ENCODE measurements at regions not wholly inside any gene's neighbourhood (a gene's known extent, or its start where the extent isn't known, plus 50 kb on each side); places are given as distances from the start of the nearest gene placed in this dataset.

DNA sequence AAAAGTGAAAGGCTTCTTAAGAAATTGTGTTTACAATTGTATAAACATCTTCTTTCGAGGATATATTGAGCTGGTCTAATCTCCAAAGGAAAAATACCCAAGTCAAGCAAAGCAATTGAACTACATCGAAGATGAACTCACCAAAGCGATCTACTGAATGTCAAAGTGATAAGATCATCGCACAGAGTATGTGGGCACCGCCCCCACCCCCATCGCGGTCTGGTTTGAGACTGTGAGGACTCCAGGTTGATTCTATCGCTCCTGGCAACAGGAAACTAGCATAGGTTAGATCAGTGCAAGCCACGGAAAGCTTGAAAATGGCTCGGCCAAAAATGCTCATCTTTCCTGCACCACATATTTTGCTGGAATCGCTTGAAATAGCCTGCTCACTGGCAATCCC is 133.2 kb upstream of the RPS6KA2 start:
- no peaks in the 10 kb centered on the region for H3K27me3 ChIP-seq (ENCODE audit: control insufficient read depth, extremely low read depth, insufficient read depth, low read length)
- TF ChIP-seq, protein P1, sequence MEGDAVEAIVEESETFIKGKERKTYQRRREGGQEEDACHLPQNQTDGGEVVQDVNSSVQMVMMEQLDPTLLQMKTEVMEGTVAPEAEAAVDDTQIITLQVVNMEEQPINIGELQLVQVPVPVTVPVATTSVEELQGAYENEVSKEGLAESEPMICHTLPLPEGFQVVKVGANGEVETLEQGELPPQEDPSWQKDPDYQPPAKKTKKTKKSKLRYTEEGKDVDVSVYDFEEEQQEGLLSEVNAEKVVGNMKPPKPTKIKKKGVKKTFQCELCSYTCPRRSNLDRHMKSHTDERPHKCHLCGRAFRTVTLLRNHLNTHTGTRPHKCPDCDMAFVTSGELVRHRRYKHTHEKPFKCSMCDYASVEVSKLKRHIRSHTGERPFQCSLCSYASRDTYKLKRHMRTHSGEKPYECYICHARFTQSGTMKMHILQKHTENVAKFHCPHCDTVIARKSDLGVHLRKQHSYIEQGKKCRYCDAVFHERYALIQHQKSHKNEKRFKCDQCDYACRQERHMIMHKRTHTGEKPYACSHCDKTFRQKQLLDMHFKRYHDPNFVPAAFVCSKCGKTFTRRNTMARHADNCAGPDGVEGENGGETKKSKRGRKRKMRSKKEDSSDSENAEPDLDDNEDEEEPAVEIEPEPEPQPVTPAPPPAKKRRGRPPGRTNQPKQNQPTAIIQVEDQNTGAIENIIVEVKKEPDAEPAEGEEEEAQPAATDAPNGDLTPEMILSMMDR (optimal IDR thresholded peaks at IDR 0.05 in 1 of 3, IDR thresholded peaks at IDR 0.05 in 1 of 3, conservative IDR thresholded peaks at IDR 0.05 in 1 of 3; ENCODE audit: extremely low read depth in 1 of 3, insufficient read depth in 2 of 3, low read length in 3 of 3) = no peak
- TF ChIP-seq EZH2 (IDR thresholded peaks at IDR 0.05; ENCODE audit: low read length) = no peak
- no peak overlapping the region for H3K9ac ChIP-seq (ENCODE audit: control insufficient read depth, extremely low read depth, insufficient read depth, low read length)
- no peaks in the 10 kb centered on the region for H3K79me2 ChIP-seq (ENCODE audit: control insufficient read depth, insufficient read depth, low read length)
- H3K4me3 ChIP-seq (ENCODE audit: control insufficient read depth in 2 of 3, extremely low read depth in 1 of 3, insufficient read depth in 2 of 3, low read depth in 1 of 3, low read length in 3 of 3) = no peak overlapping the region
- peaks cover 12% of the 10 kb centered on the region for H3K4me1 ChIP-seq (ENCODE audit: control insufficient read depth, extremely low read depth, insufficient read depth, low read length)
- DNase-seq (ENCODE audit: low read depth, low spot score) = no peak
- H3K9me3 ChIP-seq (ENCODE audit: control insufficient read depth, low read depth, low read length) = no peaks in the 10 kb centered on the region
- FAIRE-seq = no peak
- H3K9me1 ChIP-seq (ENCODE audit: control insufficient read depth, extremely low read depth, insufficient read depth, low read length) = no peaks in the 10 kb centered on the region
- dilution Hi-C loops (cut with MboI; ENCODE audit: extremely low pct_ligation_motif_present, low sequenced_read_pairs) = no loop called here
- no peaks in the 10 kb centered on the region for H4K20me1 ChIP-seq (ENCODE audit: control insufficient read depth, extremely low read depth, insufficient read depth, low read length)
- no peak overlapping the region for H3K4me2 ChIP-seq (ENCODE audit: control insufficient read depth, extremely low read depth, insufficient read depth, low read depth, low read length)
- no peak overlapping the region for H3K27ac ChIP-seq (ENCODE audit: control insufficient read depth, insufficient read depth, low read length)
- H3K36me3 ChIP-seq (ENCODE audit: control insufficient read depth in 2 of 2, extremely low read depth in 1 of 2, insufficient read depth in 2 of 2, low read length in 2 of 2) = no peaks in the 10 kb centered on the region
- H2AFZ ChIP-seq (ENCODE audit: control insufficient read depth, low read length) = no peak overlapping the region

DNA sequence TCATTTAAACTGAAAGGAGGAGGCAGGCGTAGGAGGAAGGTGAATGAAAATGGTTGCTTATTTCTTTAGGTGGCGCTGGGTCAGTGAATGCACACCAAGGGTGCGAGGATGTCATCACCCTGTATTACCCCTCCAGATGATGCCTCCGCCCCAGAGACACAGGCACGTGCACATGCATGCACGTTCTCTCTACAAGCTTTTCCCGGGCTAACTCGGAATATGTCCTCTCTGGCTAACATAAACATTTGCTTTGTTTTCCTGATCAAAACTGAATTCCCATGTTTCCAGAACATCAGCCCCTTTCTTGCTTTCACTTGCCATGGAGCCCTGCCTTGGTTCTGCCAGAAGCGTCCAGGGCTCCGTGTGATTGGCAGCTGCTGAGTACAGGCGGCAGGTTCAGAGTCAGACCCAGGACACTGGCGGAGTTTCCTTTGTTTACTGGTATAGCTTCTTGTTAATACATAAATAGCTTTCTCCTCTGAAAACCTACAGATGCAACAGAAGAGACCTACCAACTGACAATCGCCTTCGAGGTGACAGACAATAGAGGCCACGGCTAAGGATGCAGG is 131.2 kb upstream of the RPS6KA2 start:
- TF ChIP-seq, protein P1 (optimal IDR thresholded peaks at IDR 0.05 in 1 of 3, IDR thresholded peaks at IDR 0.05 in 1 of 3, conservative IDR thresholded peaks at IDR 0.05 in 1 of 3; ENCODE audit: extremely low read depth in 1 of 3, insufficient read depth in 2 of 3, low read length in 3 of 3) = no peak
- no peak for TF ChIP-seq EZH2 (IDR thresholded peaks at IDR 0.05; ENCODE audit: low read length)
- Histone ChIP-seq H3K4me3 (ENCODE audit: control insufficient read depth in 2 of 3, extremely low read depth in 1 of 3, insufficient read depth in 2 of 3, low read depth in 1 of 3, low read length in 3 of 3) (peak overlapping the region; percentile 12 to 61 (median 55)), H4K20me1 (ENCODE audit: control insufficient read depth, extremely low read depth, insufficient read depth, low read length) (no peaks in the 10 kb centered on the region), H3K79me2 (ENCODE audit: control insufficient read depth, insufficient read depth, low read length) (no peaks in the 10 kb centered on the region), H2AFZ (ENCODE audit: control insufficient read depth, low read length) (peak overlapping the region; percentile 62), H3K9ac (ENCODE audit: control insufficient read depth, extremely low read depth, insufficient read depth, low read length) (peak overlapping the region; percentile 34), H3K4me1 (ENCODE audit: control insufficient read depth, extremely low read depth, insufficient read depth, low read length) (peaks cover 12% of the 10 kb centered on the region), H3K9me3 (ENCODE audit: control insufficient read depth, low read depth, low read length) (no peaks in the 10 kb centered on the region), H3K36me3 (ENCODE audit: control insufficient read depth in 2 of 2, extremely low read depth in 1 of 2, insufficient read depth in 2 of 2, low read length in 2 of 2) (no peaks in the 10 kb centered on the region), H3K9me1 (ENCODE audit: control insufficient read depth, extremely low read depth, insufficient read depth, low read length) (no peaks in the 10 kb centered on the region), H3K4me2 (ENCODE audit: control insufficient read depth, extremely low read depth, insufficient read depth, low read depth, low read length) (peak overlapping the region; percentile 71), H3K27ac (ENCODE audit: control insufficient read depth, insufficient read depth, low read length) (no peak overlapping the region), H3K27me3 (ENCODE audit: control insufficient read depth, extremely low read depth, insufficient read depth, low read length) (no peaks in the 10 kb centered on the region)
- dilution Hi-C loops (cut with MboI; ENCODE audit: extremely low pct_ligation_motif_present, low sequenced_read_pairs) = no loop called here
- DNase-seq (ENCODE audit: low read depth, low spot score) (no peak), FAIRE-seq (no peak)

Measured in keratinocyte (primary cell).